ENCODE measurements at regions not wholly inside any gene's neighbourhood (a gene's known extent, or its start where the extent isn't known, plus 50 kb on each side); places are given as distances from the start of the nearest gene placed in this dataset.

GRCh38 chr2:7672685-7673071, 755.5 kb downstream of the RNF144A start:
- no peak overlapping the region for H4K8ac ChIP-seq (replicated peaks; ENCODE audit: insufficient read length, low read depth, low read length)
- no peak overlapping the region for H2AFZ ChIP-seq (ENCODE audit: low read length)
- Mint-ChIP-seq H3K4me1 (peaks cover 13 to 24% of the 10 kb centered on the region in 2 experiments), H3K36me3 (ENCODE audit: insufficient read depth in 1 of 3, low read depth in 3 of 3) (peaks cover 0 to 18% (median 4%) of the 10 kb centered on the region in 3 experiments; a peak in 4 of 7 replicates), H3K4me3 (no peak overlapping the region), H3K27me3 (ENCODE audit: low read depth) (peaks cover 2% of the 10 kb centered on the region), H3K9me3 (peaks cover 0 to 13% of the 10 kb centered on the region in 2 experiments; a peak in 3 of 5 replicates), H3K27ac (no peak overlapping the region; a peak in 1 of 7 replicates)
- H3K4me2 ChIP-seq (ENCODE audit: insufficient read depth, insufficient read length, low read length): no peak overlapping the region
- H4K91ac ChIP-seq (ENCODE audit: insufficient read length, low read depth, low read length): no peak overlapping the region
- no peak overlapping the region for H3K14ac ChIP-seq (ENCODE audit: insufficient read depth, low read length)
- H3K9ac ChIP-seq (ENCODE audit: extremely low read depth, insufficient read length, low read length): no peak overlapping the region
- no peak overlapping the region for H2BK5ac ChIP-seq (ENCODE audit: insufficient read length, low read length)
- 0 out of 2 replicates have a peak, but pooled peaks cover 4% of the 10 kb centered on the region for H3K4me1 ChIP-seq (ENCODE audit: insufficient read depth, low read length)
- no peak overlapping the region for H2BK120ac ChIP-seq (ENCODE audit: low read depth, low read length, poor library complexity, severe bottlenecking)
- H3K27ac ChIP-seq (ENCODE audit: insufficient read length, low read depth, low read length): no peak overlapping the region
- no peaks in the 10 kb centered on the region for H3K27me3 ChIP-seq (ENCODE audit: insufficient read depth, low read length)
- H2BK12ac ChIP-seq (ENCODE audit: insufficient read length, low read depth, low read length): no peak overlapping the region
- no peaks in the 10 kb centered on the region for H3K79me2 ChIP-seq (ENCODE audit: insufficient read depth, low read length)
- no peak for TF ChIP-seq CTCF (conservative IDR thresholded peaks at IDR 0.05)
- H3K18ac ChIP-seq (ENCODE audit: insufficient read length, low read depth, low read length): no peak overlapping the region
- H3K23ac ChIP-seq (ENCODE audit: insufficient read length, low read depth, low read length): no peak overlapping the region
- no peaks in the 10 kb centered on the region for H4K20me1 ChIP-seq (ENCODE audit: control insufficient read depth, insufficient read depth, insufficient read length)
- H4K5ac ChIP-seq (ENCODE audit: insufficient read length, low read depth, low read length): no peak overlapping the region
- H3K23me2 ChIP-seq (ENCODE audit: insufficient read length, low read depth, low read length, poor library complexity, severe bottlenecking): no peaks in the 10 kb centered on the region
- H3K9me3 ChIP-seq (ENCODE audit: control insufficient read depth, low read depth, low read length): no peaks in the 10 kb centered on the region
- H3K4ac ChIP-seq (ENCODE audit: low read depth, low read length): no peak overlapping the region
- no peak overlapping the region for H2AK5ac ChIP-seq (ENCODE audit: insufficient read length, low read length)
- DNase-seq: no peak
- H2BK15ac ChIP-seq (ENCODE audit: low read depth, low read length): no peak overlapping the region
- H3K56ac ChIP-seq (ENCODE audit: insufficient read length, low read depth, low read length): no peak overlapping the region
- H3T11ph ChIP-seq (ENCODE audit: low read length): no peak overlapping the region
- H3K79me1 ChIP-seq (ENCODE audit: insufficient read depth, low read depth, low read length, poor library complexity, severe bottlenecking): no peaks in the 10 kb centered on the region
- WGBS (ENCODE audit: extremely low coverage, insufficient read length, low lambda C conversion rate): no CpG with 5 or more reads among the region's 5 CpGs
- H2BK20ac ChIP-seq (ENCODE audit: low read depth, low read length, poor library complexity, severe bottlenecking): no peak overlapping the region

Measured in H9 (cell line).